ENCODE measurements at regions not wholly inside any gene's neighbourhood (a gene's known extent, or its start where the extent isn't known, plus 50 kb on each side); places are given as distances from the start of the nearest gene placed in this dataset.
"Not testable (repeated sequence)": the region's sequence is repeated elsewhere in the genome, so short reads cannot be mapped to it uniquely, and the experiment has no call there.

DNA sequence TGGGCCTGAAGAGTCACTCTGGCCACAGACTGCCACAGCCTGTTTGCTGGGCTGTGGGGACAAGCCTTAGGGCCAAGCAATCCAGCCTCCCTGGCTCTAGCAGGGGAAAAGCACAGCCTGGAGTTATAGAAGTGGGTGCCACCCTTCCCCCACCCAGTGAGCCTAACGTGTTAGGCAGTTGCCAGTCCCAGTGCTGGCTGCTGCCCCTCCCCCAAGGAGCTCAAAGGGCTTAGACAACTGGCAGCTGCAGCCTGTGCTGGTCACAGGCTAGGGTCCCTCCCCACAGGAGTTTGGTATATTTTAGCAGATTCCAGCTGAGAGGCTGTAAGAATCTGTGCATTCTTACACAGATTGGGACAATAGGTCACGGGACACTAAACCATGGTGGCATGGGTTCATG, 370.3 kb upstream of the FGF16 start:
- peaks cover 35% of the 10 kb centered on the region for H3K9me3 Mint-ChIP-seq
- POLR2A ChIA-PET = no interaction called here

DNA sequence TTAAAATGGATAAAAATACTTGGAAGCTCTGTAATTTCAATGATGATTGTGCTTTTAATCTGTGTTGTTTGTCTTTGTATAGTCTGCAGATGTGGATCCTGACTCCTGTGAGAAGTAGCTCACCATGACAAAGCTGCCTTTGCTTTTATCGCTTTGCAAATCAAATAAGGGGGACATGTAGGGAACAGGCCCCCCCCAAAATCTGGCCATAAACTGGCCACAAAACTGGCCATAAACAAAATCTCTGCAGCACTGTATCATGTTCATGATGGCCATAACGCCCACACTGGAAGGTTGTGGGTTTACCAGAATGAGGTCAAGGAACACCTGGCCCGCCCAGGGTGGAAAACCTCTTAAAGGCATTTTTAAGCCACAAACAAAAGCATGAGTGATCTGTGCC, 366.0 kb upstream of the FGF16 start:
- POLR2A ChIA-PET; H3K27ac Mint-ChIP-seq; CTCF ChIA-PET; H3K4me1 Mint-ChIP-seq; H3K27me3 Mint-ChIP-seq (ENCODE audit: low read depth); ATAC-seq; H3K4me3 Mint-ChIP-seq; DNase-seq (ENCODE audit: low spot score): not testable (repeated sequence)
- H3K36me3 Mint-ChIP-seq = peaks cover 22% of the 10 kb centered on the region
- peaks cover 44% of the 10 kb centered on the region for H3K9me3 Mint-ChIP-seq

More for the DNA sequence above, 370.3 kb upstream of the FGF16 start:
- ATAC-seq = no peak
- CTCF ChIA-PET = no interaction called here
- Mint-ChIP-seq H3K4me1 (0 out of 2 replicates have a peak, but pooled peaks cover 3% of the 10 kb centered on the region), H3K27ac (no peak overlapping the region), H3K27me3 (ENCODE audit: low read depth) (peaks cover 6% of the 10 kb centered on the region; the same call in 1 of the 2 replicates), H3K4me3 (no peak overlapping the region), H3K36me3 (peaks cover 15% of the 10 kb centered on the region)
- DNase-seq (ENCODE audit: low spot score) = no peak
- no peak for TF ChIP-seq NFATC4 (CRISPR knock-in tag; IDR thresholded peaks at IDR 0.05)

DNA sequence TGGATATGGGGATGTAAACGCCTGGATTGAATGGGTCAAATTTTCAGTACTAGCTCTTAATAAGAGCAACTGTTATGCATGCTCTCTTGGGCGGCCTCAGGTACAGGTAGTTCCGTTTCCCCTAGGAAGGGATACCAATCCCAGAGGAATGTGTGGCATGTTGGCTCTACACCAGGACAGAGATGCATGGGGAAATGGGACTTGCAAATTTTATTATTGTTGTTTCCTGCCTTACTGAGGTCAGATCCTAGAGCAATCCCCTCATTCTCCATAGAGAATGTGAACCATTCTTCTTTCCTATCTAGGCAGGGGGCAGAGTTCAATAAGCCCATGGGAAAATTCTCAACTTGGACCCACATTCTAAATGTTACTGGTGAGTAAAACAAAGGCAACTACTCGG, 361.8 kb upstream of the FGF16 start:
- Mint-ChIP-seq H3K27ac (no peak overlapping the region), H3K9me3 (peaks cover 34% of the 10 kb centered on the region), H3K27me3 (ENCODE audit: low read depth) (no peaks in the 10 kb centered on the region; the same call in 1 of the 2 replicates), H3K4me1 (no peaks in the 10 kb centered on the region; the same call in 1 of the 2 replicates), H3K36me3 (peaks cover 20% of the 10 kb centered on the region), H3K4me3 (no peak overlapping the region)
- DNase-seq (ENCODE audit: low spot score) (no peak), ATAC-seq (peak; percentile 69)
- CTCF ChIA-PET = no interaction called here
- POLR2A ChIA-PET = no interaction called here
- TF ChIP-seq FOXK1 (CRISPR knock-in tag; IDR thresholded peaks at IDR 0.05) (no peak), NR1H2 (CRISPR knock-in tag; IDR thresholded peaks at IDR 0.05) (no peak), NFYB (CRISPR knock-in tag; conservative IDR thresholded peaks at IDR 0.05; ENCODE audit: low read depth) (no peak), PRRX2 (CRISPR knock-in tag; IDR thresholded peaks at IDR 0.05) (no peak), TP53 (CRISPR knock-in tag; IDR thresholded peaks at IDR 0.05) (no peak), OVOL2 (CRISPR knock-in tag; IDR thresholded peaks at IDR 0.05; ENCODE audit: borderline replicate concordance) (no peak), TCF7 (CRISPR knock-in tag; IDR thresholded peaks at IDR 0.05; ENCODE audit: low read depth) (no peak)
- TF ChIP-seq, protein P1, sequence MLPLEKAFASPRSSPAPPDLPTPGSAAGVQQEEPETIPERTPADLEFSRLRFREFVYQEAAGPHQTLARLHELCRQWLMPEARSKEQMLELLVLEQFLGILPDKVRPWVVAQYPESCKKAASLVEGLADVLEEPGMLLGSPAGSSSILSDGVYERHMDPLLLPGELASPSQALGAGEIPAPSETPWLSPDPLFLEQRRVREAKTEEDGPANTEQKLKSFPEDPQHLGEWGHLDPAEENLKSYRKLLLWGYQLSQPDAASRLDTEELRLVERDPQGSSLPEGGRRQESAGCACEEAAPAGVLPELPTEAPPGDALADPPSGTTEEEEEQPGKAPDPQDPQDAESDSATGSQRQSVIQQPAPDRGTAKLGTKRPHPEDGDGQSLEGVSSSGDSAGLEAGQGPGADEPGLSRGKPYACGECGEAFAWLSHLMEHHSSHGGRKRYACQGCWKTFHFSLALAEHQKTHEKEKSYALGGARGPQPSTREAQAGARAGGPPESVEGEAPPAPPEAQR (CRISPR knock-in tag; IDR thresholded peaks at IDR 0.05) = no peak
- TF ChIP-seq, protein P2, sequence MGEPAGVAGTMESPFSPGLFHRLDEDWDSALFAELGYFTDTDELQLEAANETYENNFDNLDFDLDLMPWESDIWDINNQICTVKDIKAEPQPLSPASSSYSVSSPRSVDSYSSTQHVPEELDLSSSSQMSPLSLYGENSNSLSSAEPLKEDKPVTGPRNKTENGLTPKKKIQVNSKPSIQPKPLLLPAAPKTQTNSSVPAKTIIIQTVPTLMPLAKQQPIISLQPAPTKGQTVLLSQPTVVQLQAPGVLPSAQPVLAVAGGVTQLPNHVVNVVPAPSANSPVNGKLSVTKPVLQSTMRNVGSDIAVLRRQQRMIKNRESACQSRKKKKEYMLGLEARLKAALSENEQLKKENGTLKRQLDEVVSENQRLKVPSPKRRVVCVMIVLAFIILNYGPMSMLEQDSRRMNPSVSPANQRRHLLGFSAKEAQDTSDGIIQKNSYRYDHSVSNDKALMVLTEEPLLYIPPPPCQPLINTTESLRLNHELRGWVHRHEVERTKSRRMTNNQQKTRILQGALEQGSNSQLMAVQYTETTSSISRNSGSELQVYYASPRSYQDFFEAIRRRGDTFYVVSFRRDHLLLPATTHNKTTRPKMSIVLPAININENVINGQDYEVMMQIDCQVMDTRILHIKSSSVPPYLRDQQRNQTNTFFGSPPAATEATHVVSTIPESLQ (CRISPR knock-in tag; IDR thresholded peaks at IDR 0.05) = no peak

DNA sequence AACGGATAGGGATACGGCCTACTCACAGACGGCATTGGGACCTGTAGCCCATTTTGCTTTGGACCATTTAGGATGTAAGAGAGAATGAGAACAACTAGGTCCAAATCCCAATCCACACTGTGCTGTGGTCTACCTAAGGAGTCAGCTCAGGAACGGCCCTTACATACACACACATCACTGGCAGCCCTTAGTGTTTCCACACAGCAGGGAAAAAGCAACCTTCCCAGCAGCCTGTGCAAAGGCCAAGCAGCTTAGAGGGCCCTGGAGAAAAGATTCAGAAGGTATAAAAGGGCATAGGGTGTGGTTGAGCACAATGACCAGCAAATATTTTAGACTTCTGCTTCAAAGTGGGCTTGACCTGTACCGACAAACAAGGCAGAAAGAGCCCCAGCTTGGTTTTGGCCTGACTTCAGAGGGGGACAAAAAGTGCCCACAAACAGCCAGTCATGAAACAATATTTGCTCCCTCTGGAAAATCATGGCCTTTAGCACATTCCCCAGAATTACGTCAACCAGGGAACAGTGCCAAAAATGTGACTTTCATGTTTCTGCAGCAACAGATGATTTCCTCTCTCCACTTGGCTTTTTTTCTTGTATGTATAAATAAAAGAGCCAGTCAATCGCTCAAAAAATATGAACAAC, 359.5 kb upstream of the FGF16 start:
- ChIA-PET POLR2A (interaction anchor here (0.5 kb wide), 1 partner anchor 10 kb away, joined by 3 read pairs; no protein-coding TSS in a partner anchor), CTCF (no interaction called here)
- Mint-ChIP-seq H3K9me3 (peaks cover 26% of the 10 kb centered on the region), H3K4me3 (no peak overlapping the region), H3K36me3 (peaks cover 11% of the 10 kb centered on the region; the same call in 1 of the 2 replicates), H3K27ac (no peak overlapping the region), H3K27me3 (ENCODE audit: low read depth) (no peaks in the 10 kb centered on the region; the same call in 1 of the 2 replicates), H3K4me1 (no peaks in the 10 kb centered on the region; the same call in 1 of the 2 replicates)
- DNase-seq (ENCODE audit: low spot score) = no peak
- no peak for ATAC-seq
- TF ChIP-seq CREM (CRISPR knock-in tag; IDR thresholded peaks at IDR 0.05) (no peak), ZNF263 (CRISPR knock-in tag; IDR thresholded peaks at IDR 0.05; ENCODE audit: low read depth) (no peak), KAT7 (CRISPR knock-in tag; IDR thresholded peaks at IDR 0.05; ENCODE audit: borderline replicate concordance) (no peak), ZNF671 (CRISPR knock-in tag; IDR thresholded peaks at IDR 0.05) (no peak), NFYB (CRISPR knock-in tag; conservative IDR thresholded peaks at IDR 0.05; ENCODE audit: low read depth) (no peak)
- TF ChIP-seq, protein P3, sequence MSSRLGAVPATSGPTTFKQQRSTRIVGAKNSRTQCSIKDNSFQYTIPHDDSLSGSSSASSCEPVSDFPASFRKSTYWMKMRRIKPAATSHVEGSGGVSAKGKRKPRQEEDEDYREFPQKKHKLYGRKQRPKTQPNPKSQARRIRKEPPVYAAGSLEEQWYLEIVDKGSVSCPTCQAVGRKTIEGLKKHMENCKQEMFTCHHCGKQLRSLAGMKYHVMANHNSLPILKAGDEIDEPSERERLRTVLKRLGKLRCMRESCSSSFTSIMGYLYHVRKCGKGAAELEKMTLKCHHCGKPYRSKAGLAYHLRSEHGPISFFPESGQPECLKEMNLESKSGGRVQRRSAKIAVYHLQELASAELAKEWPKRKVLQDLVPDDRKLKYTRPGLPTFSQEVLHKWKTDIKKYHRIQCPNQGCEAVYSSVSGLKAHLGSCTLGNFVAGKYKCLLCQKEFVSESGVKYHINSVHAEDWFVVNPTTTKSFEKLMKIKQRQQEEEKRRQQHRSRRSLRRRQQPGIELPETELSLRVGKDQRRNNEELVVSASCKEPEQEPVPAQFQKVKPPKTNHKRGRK (CRISPR knock-in tag; IDR thresholded peaks at IDR 0.05; ENCODE audit: borderline replicate concordance) = no peak

Measured in WTC11 (cell line).